Suprapubic skin (tissue), 4 donors: ENCODE measurements at regions not wholly inside any gene's neighbourhood (a gene's known extent, or its start where the extent isn't known, plus 50 kb on each side); places are given as distances from the start of the nearest gene placed in this dataset.

Source experiments
- DNase-seq, 2 donors: peaks; one replicate each; pipeline ENCODE4 v3.0.0-alpha.2; 2019; ENCODE audit warnings: low spot score in 2 of 2
- H3K27ac ChIP-seq: fragments of 200-600 bp; sonication (generic); one replicate; pipeline ENCODE4 v1.5.1; 2019
- H3K27me3 ChIP-seq: fragments of 200-600 bp; sonication (generic); one replicate; pipeline ENCODE4 v1.5.1; 2019
- H3K36me3 ChIP-seq: fragments of 200-600 bp; sonication (generic); one replicate; pipeline ENCODE4 v1.5.1; 2019
- H3K4me1 ChIP-seq: fragments of 200-600 bp; sonication (generic); one replicate; pipeline ENCODE4 v1.5.1; 2019
- H3K4me3 ChIP-seq: fragments of 200-600 bp; sonication (generic); one replicate; pipeline ENCODE4 v1.5.1; 2019; ENCODE audit warnings: mild to moderate bottlenecking
- H3K9me3 ChIP-seq: fragments of 200-600 bp; sonication (generic); one replicate; pipeline ENCODE4 v1.5.1; 2019
- CTCF ChIP-seq, 2 donors: fragments of 200-600 bp in 1 of 2; fragments of 450-650 bp in 1 of 2; sonication (generic) in 1 of 2; IDR thresholded peaks; one replicate each; pipeline ENCODE4 v1.5.1; 2016 to 2019; ENCODE audit warnings: antibody characterized with exemption in 2 of 2, mild to moderate bottlenecking in 1 of 2, moderate library complexity in 1 of 2
- EP300 ChIP-seq: sonication (generic); formaldehyde crosslinking; IDR thresholded peaks from one replicate; pipeline ENCODE4 v1.6.1; 2017; ENCODE audit warnings: antibody characterized with exemption
- POLR2A ChIP-seq, 2 donors: fragments of 450-650 bp; IDR thresholded peaks; one replicate each; pipeline ENCODE4 v1.6.1; 2017; ENCODE audit warnings: antibody characterized with exemption in 2 of 2, mild to moderate bottlenecking in 2 of 2, moderate library complexity in 2 of 2
- POLR2AphosphoS5 ChIP-seq, 3 donors: sonication (generic); formaldehyde crosslinking; IDR thresholded peaks; one replicate each; pipeline ENCODE4 v1.6.1; 2017; ENCODE audit warnings: antibody characterized with exemption in 3 of 3
- WGBS: methylation state at CpG from one replicate; pipeline ENCODE4 v1.1.5; 2018; 5-methylcytosine and 5-hydroxymethylcytosine counted together

GRCh38 chr2:22890132-22890531 lies 494.8 kb upstream of the KLHL29 start:
- DNase-seq: no peak
- Histone ChIP-seq H3K27me3 (no peaks in the 10 kb centered on the region), H3K27ac (no peak overlapping the region), H3K4me3 (no peak overlapping the region), H3K4me1 (no peaks in the 10 kb centered on the region), H3K9me3 (no peaks in the 10 kb centered on the region), H3K36me3 (no peaks in the 10 kb centered on the region)
- TF ChIP-seq POLR2AphosphoS5 (IDR thresholded peaks at IDR 0.05) (no peak), EP300 (no peak)
- 91% methylated on average over 5 of the region's 5 CpGs for whole genome bisulfite sequencing

- no peaks in the 10 kb centered on the region for H3K27me3 ChIP-seq
- 87% methylated on average over 13 of the region's 13 CpGs for WGBS
- no peak overlapping the region for H3K27ac ChIP-seq
- TF ChIP-seq CTCF (IDR thresholded peaks at IDR 0.05) (no peak), POLR2A (IDR thresholded peaks at IDR 0.05) (no peak), EP300 (no peak)
- H3K36me3 ChIP-seq: no peaks in the 10 kb centered on the region
- no peaks in the 10 kb centered on the region for H3K4me1 ChIP-seq
- H3K4me3 ChIP-seq: no peak overlapping the region
- no peaks in the 10 kb centered on the region for H3K9me3 ChIP-seq
- DNase-seq: no peak
Measured at GRCh38 chr2:22893761-22894517, 491.0 kb upstream of the KLHL29 start.

- TF ChIP-seq POLR2A (IDR thresholded peaks at IDR 0.05) (no peak), POLR2AphosphoS5 (IDR thresholded peaks at IDR 0.05) (no peak), EP300 (no peak), CTCF (IDR thresholded peaks at IDR 0.05) (no peak)
- 53% methylated on average over 2 of the region's 2 CpGs for WGBS
- Histone ChIP-seq H3K9me3 (no peaks in the 10 kb centered on the region), H3K36me3 (no peaks in the 10 kb centered on the region), H3K4me1 (no peaks in the 10 kb centered on the region), H3K27me3 (no peaks in the 10 kb centered on the region), H3K4me3 (no peak overlapping the region), H3K27ac (no peak overlapping the region)
- DNase-seq: no peak
Measured at GRCh38 chr2:22894761-22895160, 490.2 kb upstream of the KLHL29 start.

- H3K27ac ChIP-seq: no peak overlapping the region
- no peaks in the 10 kb centered on the region for H3K4me1 ChIP-seq
- 95% methylated on average over 2 of the region's 2 CpGs for WGBS
- no peaks in the 10 kb centered on the region for H3K36me3 ChIP-seq
- H3K9me3 ChIP-seq: no peaks in the 10 kb centered on the region
- no peak overlapping the region for H3K4me3 ChIP-seq
- DNase-seq: no peak
- no peaks in the 10 kb centered on the region for H3K27me3 ChIP-seq
- no peak for TF ChIP-seq POLR2A (IDR thresholded peaks at IDR 0.05)
- no peak for TF ChIP-seq CTCF (IDR thresholded peaks at IDR 0.05)
- no peak for TF ChIP-seq EP300
- TF ChIP-seq POLR2AphosphoS5 (IDR thresholded peaks at IDR 0.05): no peak
Measured at GRCh38 chr2:22897428-22897827, 487.6 kb upstream of the KLHL29 start.

GRCh38 chr2:22900674-22901073 lies 484.3 kb upstream of the KLHL29 start:
- DNase-seq: no peak
- no peak for TF ChIP-seq POLR2A (IDR thresholded peaks at IDR 0.05)
- TF ChIP-seq EP300: no peak
- no peak for TF ChIP-seq POLR2AphosphoS5 (IDR thresholded peaks at IDR 0.05)
- TF ChIP-seq CTCF (IDR thresholded peaks at IDR 0.05): no peak
- no peaks in the 10 kb centered on the region for H3K27me3 ChIP-seq
- no peaks in the 10 kb centered on the region for H3K36me3 ChIP-seq
- H3K4me3 ChIP-seq: no peak overlapping the region
- no peaks in the 10 kb centered on the region for H3K9me3 ChIP-seq
- no peak overlapping the region for H3K27ac ChIP-seq
- WGBS: 77% methylated on average over 2 of the region's 2 CpGs
- no peaks in the 10 kb centered on the region for H3K4me1 ChIP-seq
